BJ (cell line): ENCODE measurements at regions not wholly inside any gene's neighbourhood (a gene's known extent, or its start where the extent isn't known, plus 50 kb on each side); places are given as distances from the start of the nearest gene placed in this dataset.

Source experiments
- CTCF ChIA-PET: fragments of 350-600 bp; formaldehyde crosslinking; extraction: SDS; loops from one replicate; lab custom pipeline; 2021; ENCODE audit warnings: antibody characterized with exemption, inconsistent platforms; lab: Yijun Ruan, JAX
- POLR2A ChIA-PET: fragments of 300-600 bp; sonication (Branson Sonifier 250); formaldehyde crosslinking; extraction: SDS; loops from one replicate; lab custom pipeline; 2021; ENCODE audit warnings: antibody characterized with exemption; lab: Charles Lee
- DNase-seq: peaks from one replicate; pipeline ENCODE4 v3.0.0-alpha.2; 2011; ENCODE audit warnings: low read depth
- H3K27me3 ChIP-seq: 2 replicates; pipeline ENCODE4 v1.6.0; 2011; ENCODE audit warnings: low read length; ENCODE audit not compliant: control insufficient read depth, insufficient read depth
- H3K36me3 ChIP-seq: 2 replicates; pipeline ENCODE4 v1.5.1; 2011; ENCODE audit warnings: low read length; ENCODE audit not compliant: control insufficient read depth, insufficient read depth
- H3K4me3 ChIP-seq: 2 replicates; pipeline ENCODE4 v1.5.1; 2011; ENCODE audit warnings: low read depth, mild to moderate bottlenecking, control low read depth, low read length
- TF ChIP-seq, protein P1 (sequence below): IDR thresholded peaks from 2 replicates; pipeline ENCODE4 v1.5.1; 2011; ENCODE audit warnings: low read depth, mild to moderate bottlenecking, control low read depth, inconsistent platforms, low read length, moderate library complexity; ENCODE audit not compliant: insufficient read depth

DNA sequence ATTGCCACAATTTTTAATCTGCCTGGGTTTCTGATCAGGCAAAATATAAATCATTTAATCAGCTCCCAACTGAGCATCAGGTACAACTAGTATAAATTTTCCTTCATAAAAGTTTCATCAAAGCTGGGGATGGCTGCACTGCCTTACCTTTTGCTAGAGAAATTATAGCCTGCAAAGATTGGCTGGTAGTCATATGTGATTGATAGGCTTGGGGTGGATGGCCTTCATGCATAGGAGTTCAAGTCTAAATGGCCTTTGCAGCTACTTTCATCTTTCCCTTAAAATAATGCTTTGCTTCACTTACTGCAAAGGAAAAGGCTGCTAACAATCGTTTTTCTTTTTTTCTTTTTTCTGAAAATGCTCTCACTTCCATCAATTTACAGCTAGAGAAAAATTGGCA, 739.7 kb downstream of the CENPC start:
- no peaks in the 10 kb centered on the region for H3K27me3 ChIP-seq
- no peak overlapping the region for H3K4me3 ChIP-seq
- DNase-seq, result no peak
- ChIA-PET CTCF (interaction anchor here (0.6 kb wide), 1 partner anchor 314 kb away, joined by 3 read pairs; no protein-coding TSS in a partner anchor), POLR2A (no interaction called here)
- TF ChIP-seq, protein P1, sequence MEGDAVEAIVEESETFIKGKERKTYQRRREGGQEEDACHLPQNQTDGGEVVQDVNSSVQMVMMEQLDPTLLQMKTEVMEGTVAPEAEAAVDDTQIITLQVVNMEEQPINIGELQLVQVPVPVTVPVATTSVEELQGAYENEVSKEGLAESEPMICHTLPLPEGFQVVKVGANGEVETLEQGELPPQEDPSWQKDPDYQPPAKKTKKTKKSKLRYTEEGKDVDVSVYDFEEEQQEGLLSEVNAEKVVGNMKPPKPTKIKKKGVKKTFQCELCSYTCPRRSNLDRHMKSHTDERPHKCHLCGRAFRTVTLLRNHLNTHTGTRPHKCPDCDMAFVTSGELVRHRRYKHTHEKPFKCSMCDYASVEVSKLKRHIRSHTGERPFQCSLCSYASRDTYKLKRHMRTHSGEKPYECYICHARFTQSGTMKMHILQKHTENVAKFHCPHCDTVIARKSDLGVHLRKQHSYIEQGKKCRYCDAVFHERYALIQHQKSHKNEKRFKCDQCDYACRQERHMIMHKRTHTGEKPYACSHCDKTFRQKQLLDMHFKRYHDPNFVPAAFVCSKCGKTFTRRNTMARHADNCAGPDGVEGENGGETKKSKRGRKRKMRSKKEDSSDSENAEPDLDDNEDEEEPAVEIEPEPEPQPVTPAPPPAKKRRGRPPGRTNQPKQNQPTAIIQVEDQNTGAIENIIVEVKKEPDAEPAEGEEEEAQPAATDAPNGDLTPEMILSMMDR, result no peak
- H3K36me3 ChIP-seq, result no peaks in the 10 kb centered on the region

DNA sequence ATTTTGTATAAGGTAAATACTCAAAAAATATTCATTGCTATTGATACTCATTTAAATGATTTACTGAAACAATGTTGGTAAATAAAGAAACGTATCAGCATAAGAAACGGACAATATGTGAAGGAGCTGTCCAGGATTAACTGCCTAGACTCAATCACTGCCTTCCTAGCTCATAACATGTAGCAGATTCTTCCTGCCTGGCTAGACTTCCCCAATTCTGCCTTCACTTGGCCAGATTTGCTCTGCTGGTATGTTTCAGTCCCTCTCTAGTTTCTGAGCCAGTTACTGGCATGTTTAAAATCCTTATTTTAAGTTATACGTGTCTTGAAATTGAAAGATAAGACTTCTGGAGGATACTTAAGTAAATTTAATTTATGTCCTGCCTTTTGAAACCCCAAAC, 740.3 kb downstream of the CENPC start:
- TF ChIP-seq, protein P1, result no peak
- CTCF ChIA-PET, result no interaction called here
- Histone ChIP-seq H3K27me3 (no peaks in the 10 kb centered on the region), H3K36me3 (no peaks in the 10 kb centered on the region), H3K4me3 (no peak overlapping the region)
- POLR2A ChIA-PET, result no interaction called here
- DNase-seq, result no peak

DNA sequence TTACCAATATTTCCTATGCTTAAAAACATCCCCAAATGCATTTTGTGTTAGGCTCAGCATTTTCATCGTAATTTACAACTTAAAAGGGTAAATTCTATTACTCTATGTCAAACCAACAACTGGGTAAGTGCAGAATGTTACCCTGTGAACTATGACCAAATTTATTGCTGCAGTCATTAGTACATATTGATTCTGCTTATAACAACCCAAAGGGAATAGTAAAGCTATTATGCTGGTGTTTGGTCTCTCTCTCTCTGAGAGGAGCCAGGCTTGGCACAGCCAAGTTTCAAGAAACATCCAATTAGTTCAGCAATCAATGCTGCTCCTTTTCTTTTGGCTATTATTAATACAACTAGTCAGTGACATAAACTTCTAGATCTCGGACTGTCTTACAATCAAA, 747.7 kb downstream of the CENPC start:
- CTCF ChIA-PET, result no interaction called here

DNA sequence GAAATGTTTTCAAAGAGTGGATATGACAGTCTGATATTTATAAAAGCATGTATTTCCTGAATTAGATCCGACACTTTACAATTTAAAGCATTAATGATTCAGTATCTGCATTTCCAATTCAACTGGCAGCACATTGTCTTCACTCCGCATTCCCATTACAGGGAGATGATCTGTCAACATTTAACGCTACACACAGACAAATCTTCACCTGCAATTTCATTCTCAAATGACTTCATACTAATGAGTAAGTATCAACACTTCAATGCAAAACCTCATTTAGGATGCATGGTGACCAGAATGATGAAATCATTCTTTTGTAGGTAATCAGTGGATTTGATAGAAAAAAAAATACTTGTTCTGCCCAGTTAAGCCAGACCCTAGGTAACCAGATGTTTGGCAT, 749.6 kb downstream of the CENPC start:
- H3K36me3 ChIP-seq, result no peaks in the 10 kb centered on the region
- TF ChIP-seq, protein P1, result no peak
- no peak overlapping the region for H3K4me3 ChIP-seq
- no peak for DNase-seq
- no peaks in the 10 kb centered on the region for H3K27me3 ChIP-seq
- ChIA-PET CTCF (no interaction called here), POLR2A (no interaction called here)

More for the DNA sequence above, 747.7 kb downstream of the CENPC start:
- H3K36me3 ChIP-seq, result no peaks in the 10 kb centered on the region
- TF ChIP-seq, protein P1, result no peak
- POLR2A ChIA-PET, result no interaction called here
- no peaks in the 10 kb centered on the region for H3K27me3 ChIP-seq
- H3K4me3 ChIP-seq, result no peak overlapping the region
- no peak for DNase-seq

DNA sequence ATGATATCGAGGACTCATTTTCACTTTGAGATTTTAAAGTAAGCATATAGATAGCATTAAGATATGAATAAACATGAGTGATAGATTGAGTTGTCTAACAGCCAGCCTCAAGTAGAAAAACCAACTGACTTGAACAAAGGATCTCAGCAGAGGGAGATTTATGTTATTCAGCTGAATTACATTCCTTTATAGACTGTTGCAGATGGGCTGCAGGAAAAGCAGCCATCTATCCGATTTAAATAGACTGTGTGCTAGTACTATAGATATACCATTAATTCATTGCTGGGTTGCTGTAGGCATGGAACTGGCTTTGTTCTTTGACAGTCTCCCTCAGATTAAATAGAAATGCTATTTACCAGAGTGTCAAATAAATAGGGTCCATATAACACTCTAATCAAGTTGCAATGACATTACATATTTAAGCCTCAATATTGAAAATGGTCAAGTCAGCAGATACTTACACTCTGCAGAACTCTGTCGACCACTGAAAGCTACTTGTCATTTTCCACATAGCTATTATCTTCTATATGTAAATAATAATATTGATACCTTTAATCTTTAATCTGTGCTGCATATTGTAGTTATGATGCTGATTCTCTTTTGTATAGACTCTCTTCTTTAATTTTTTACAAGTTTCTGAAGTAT, 750.8 kb downstream of the CENPC start:
- H3K27me3 ChIP-seq, result no peaks in the 10 kb centered on the region
- no peak for DNase-seq
- CTCF ChIA-PET, result no interaction called here
- POLR2A ChIA-PET, result no interaction called here
- TF ChIP-seq, protein P1, result no peak
- H3K4me3 ChIP-seq, result no peak overlapping the region
- no peaks in the 10 kb centered on the region for H3K36me3 ChIP-seq
